ENCODE measurements at regions not wholly inside any gene's neighbourhood (a gene's known extent, or its start where the extent isn't known, plus 50 kb on each side); places are given as distances from the start of the nearest gene placed in this dataset.

DNA sequence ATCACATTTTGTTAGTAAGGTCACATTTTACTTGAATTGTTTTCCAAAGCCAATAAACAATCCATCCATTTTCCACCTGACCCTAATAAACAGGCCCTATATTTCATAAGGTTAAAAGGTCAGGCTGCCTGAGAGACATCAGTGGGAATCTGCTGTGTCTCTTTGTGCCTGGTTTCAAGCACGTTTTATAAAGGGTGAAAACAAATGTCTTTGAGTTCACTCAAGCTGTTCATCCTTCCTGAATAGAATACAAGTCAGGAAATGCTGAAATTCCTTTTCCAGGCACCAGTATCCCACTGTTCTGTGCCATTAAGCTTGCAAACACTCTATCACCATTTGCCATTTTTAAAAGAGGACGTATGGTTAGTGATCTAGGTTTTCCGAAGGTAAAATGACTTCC, 67.5 kb upstream of the SPATA13 start:
- Histone ChIP-seq H3T11ph (ENCODE audit: low read length) (no peak overlapping the region), H3K79me2 (ENCODE audit: insufficient read depth, low read length) (no peaks in the 10 kb centered on the region), H2BK120ac (ENCODE audit: low read depth, low read length, poor library complexity, severe bottlenecking) (no peak overlapping the region), H2BK15ac (ENCODE audit: low read depth, low read length) (no peak overlapping the region), H3K27ac (ENCODE audit: insufficient read length, low read depth, low read length) (no peak overlapping the region), H3K18ac (ENCODE audit: insufficient read length, low read depth, low read length) (no peak overlapping the region), H3K9ac (ENCODE audit: extremely low read depth, insufficient read length, low read length) (no peak overlapping the region), H4K8ac (replicated peaks; ENCODE audit: insufficient read length, low read depth, low read length) (no peak overlapping the region), H3K27me3 (ENCODE audit: insufficient read depth, low read length) (no peaks in the 10 kb centered on the region), H3K4me1 (ENCODE audit: insufficient read depth, low read length) (peaks cover 5% of the 10 kb centered on the region; the same call in 1 of the 2 replicates), H3K23me2 (ENCODE audit: insufficient read length, low read depth, low read length, poor library complexity, severe bottlenecking) (no peaks in the 10 kb centered on the region), H3K56ac (ENCODE audit: insufficient read length, low read depth, low read length) (no peak overlapping the region), H2BK20ac (ENCODE audit: low read depth, low read length, poor library complexity, severe bottlenecking) (no peak overlapping the region), H3K9me3 (ENCODE audit: control insufficient read depth, low read depth, low read length) (no peaks in the 10 kb centered on the region), H4K91ac (ENCODE audit: insufficient read length, low read depth, low read length) (no peak overlapping the region), H3K4me2 (ENCODE audit: insufficient read depth, insufficient read length, low read length) (no peak overlapping the region), H2AFZ (ENCODE audit: low read length) (no peak overlapping the region), H3K79me1 (ENCODE audit: insufficient read depth, low read depth, low read length, poor library complexity, severe bottlenecking) (no peaks in the 10 kb centered on the region), H4K20me1 (ENCODE audit: control insufficient read depth, insufficient read depth, insufficient read length) (no peaks in the 10 kb centered on the region), H2AK5ac (ENCODE audit: insufficient read length, low read length) (no peak overlapping the region), H4K5ac (ENCODE audit: insufficient read length, low read depth, low read length) (no peak overlapping the region), H3K4ac (ENCODE audit: low read depth, low read length) (no peak overlapping the region), H3K14ac (ENCODE audit: insufficient read depth, low read length) (no peak overlapping the region), H2BK12ac (ENCODE audit: insufficient read length, low read depth, low read length) (no peak overlapping the region), H3K23ac (ENCODE audit: insufficient read length, low read depth, low read length) (no peak overlapping the region), H2BK5ac (ENCODE audit: insufficient read length, low read length) (no peak overlapping the region)
- WGBS (ENCODE audit: extremely low coverage, insufficient read length, low lambda C conversion rate), result no CpG with 5 or more reads among the region's 3 CpGs
- Mint-ChIP-seq H3K27ac (no peak overlapping the region), H3K36me3 (ENCODE audit: insufficient read depth in 1 of 3, low read depth in 3 of 3) (peaks cover 0 to 8% (median 0%) of the 10 kb centered on the region in 3 experiments; a peak in 4 of 7 replicates), H3K9me3 (peaks cover 0 to 2% of the 10 kb centered on the region in 2 experiments; a peak in 2 of 5 replicates), H3K4me3 (no peak overlapping the region), H3K27me3 (ENCODE audit: low read depth) (no peaks in the 10 kb centered on the region), H3K4me1 (peaks cover 10 to 15% of the 10 kb centered on the region in 2 experiments)
- DNase-seq, result no peak
- no peak for TF ChIP-seq CTCF (conservative IDR thresholded peaks at IDR 0.05)
